GM10266 (cell line): ENCODE measurements at regions not wholly inside any gene's neighbourhood (a gene's known extent, or its start where the extent isn't known, plus 50 kb on each side); places are given as distances from the start of the nearest gene placed in this dataset.

Experiments used
- DNase-seq: peaks from one replicate; pipeline ENCODE4 v3.0.0; 2012; ENCODE audit errors: extremely low spot score
- CTCF ChIP-seq: IDR thresholded peaks from 2 replicates; pipeline ENCODE4 v1.5.1; 2012; ENCODE audit warnings: mild to moderate bottlenecking, low read depth; ENCODE audit not compliant: control insufficient read depth, insufficient read depth; ENCODE audit errors: missing control alignments

DNA sequence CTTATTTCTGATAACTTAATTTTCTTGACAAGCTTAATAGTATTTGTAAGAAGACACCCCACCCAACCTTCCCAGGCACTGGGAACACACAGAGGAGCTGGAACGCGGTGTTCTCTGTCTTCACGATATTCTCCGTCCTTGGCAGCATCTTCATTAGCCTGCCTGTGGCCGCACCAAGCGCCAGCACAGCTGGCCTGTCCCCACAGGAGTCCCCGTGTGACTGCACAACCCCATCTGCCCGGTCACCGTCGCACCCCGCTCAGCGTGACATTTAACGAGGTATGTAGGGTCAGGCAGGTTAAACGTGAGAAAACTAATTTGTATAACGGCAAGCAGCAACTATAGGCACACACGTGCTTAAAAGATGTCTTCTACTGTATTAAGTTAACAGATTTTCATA lies 293.3 kb downstream of the BRD1 start:
- no peak for TF ChIP-seq CTCF
- DNase-seq, result no peak

DNA sequence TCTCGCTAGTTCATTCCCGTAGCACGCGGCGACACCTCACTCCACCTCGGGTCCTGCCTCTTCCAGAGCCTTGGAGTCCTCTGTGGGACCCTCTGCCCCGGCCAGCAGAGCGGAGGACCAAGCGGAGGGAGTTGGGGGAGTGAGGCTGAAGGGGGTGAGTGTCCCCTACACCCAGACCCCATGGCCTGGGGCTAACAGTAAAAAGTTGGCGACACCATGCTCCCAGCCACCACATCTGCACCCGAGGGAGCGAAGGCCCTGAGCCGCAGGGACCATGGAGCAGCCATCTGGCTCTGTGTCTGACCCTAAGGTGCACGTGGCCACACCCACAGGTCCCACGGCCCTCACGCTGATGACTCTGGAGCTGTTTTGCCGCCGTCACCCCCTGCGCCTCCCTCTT lies 293.8 kb downstream of the BRD1 start:
- no peak for TF ChIP-seq CTCF
- no peak for DNase-seq

GRCh38 chr22:49532869-49533802 lies 294.5 kb downstream of the BRD1 start:
- no peak for DNase-seq
- TF ChIP-seq CTCF, result no peak

- DNase-seq, result no peak
- no peak for TF ChIP-seq CTCF
These were observed 296.3 kb downstream of the BRD1 start for GRCh38 chr22:49531368-49531791.

DNA sequence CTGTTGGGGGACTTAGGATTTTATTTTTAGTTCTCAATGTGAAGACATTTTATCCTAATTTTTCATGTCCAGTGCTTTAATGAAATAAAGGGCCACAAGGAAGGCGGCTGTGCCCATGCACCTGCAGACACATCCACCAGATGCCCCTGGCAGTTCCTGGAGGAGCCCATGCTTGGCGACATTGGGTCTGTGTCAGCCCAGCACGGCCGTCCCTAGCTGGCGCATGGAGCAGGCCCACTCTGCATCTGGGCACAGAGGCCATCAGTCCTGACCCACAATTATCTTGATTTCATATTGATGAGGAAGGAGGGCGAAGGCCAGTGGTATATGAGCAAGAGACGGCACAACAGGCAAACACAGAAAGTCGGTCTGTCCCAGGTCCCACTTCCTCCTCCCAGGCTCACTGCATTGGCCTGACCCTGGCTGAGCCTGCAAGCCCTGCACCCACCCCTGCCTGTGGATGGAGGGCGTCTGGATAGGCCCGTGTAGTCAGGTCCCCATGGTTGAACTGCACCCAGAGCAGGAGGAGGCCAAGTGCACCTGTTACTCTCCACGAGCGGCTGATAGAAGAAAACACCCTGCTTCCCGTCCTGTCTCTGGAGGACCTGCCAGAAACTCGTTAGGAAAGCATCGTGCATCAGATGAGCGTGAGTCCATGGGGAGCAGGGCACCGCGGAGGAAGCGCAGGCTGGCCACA lies 296.9 kb downstream of the BRD1 start:
- TF ChIP-seq CTCF, result no peak
- no peak for DNase-seq

- no peak for TF ChIP-seq CTCF
These were observed 299.3 kb downstream of the BRD1 start for GRCh38 chr22:49528420-49528720.

GRCh38 chr22:49527611-49528419 lies 299.9 kb downstream of the BRD1 start:
- DNase-seq, result no peak
- TF ChIP-seq CTCF, result no peak

More at GRCh38 chr22:49528420-49528720, 299.3 kb downstream of the BRD1 start:
- no peak for DNase-seq
